HG03439 (cell line): ENCODE measurements at regions not wholly inside any gene's neighbourhood (a gene's known extent, or its start where the extent isn't known, plus 50 kb on each side); places are given as distances from the start of the nearest gene placed in this dataset.

ENCODE experiments used
- ATAC-seq: cut with Tn5 transposase; IDR thresholded peaks from one replicate; pipeline ENCODE4 v1.9.1; 2021; ENCODE audit warnings: mild to moderate bottlenecking, moderate library complexity; ENCODE audit not compliant: unreplicated experiment

GRCh38 chr10:78572565-78572964 is 496.2 kb upstream of the ZMIZ1 start:
- ATAC-seq: no peak

GRCh38 chr10:78574547-78574946 is 494.2 kb upstream of the ZMIZ1 start:
- no peak for ATAC-seq

GRCh38 chr10:78575400-78575799 is 493.4 kb upstream of the ZMIZ1 start:
- no peak for ATAC-seq

GRCh38 chr10:78576276-78576675 is 492.5 kb upstream of the ZMIZ1 start:
- no peak for ATAC-seq

GRCh38 chr10:78577712-78578111 is 491.1 kb upstream of the ZMIZ1 start:
- no peak for ATAC-seq

- ATAC-seq: no peak
Observed at GRCh38 chr10:78578929-78579328, 489.8 kb upstream of the ZMIZ1 start.

GRCh38 chr10:78579576-78579975 is 489.2 kb upstream of the ZMIZ1 start:
- ATAC-seq: no peak

GRCh38 chr10:78579995-78580394 is 488.8 kb upstream of the ZMIZ1 start:
- ATAC-seq: no peak

- no peak for ATAC-seq
Observed at GRCh38 chr10:78581133-78581694, 487.6 kb upstream of the ZMIZ1 start.

GRCh38 chr10:78582540-78582939 is 486.2 kb upstream of the ZMIZ1 start:
- ATAC-seq: no peak

- ATAC-seq: no peak
Observed at GRCh38 chr10:78584266-78584665, 484.5 kb upstream of the ZMIZ1 start.

GRCh38 chr10:78584681-78585080 is 484.1 kb upstream of the ZMIZ1 start:
- ATAC-seq: no peak

GRCh38 chr10:78585952-78586351 is 482.8 kb upstream of the ZMIZ1 start:
- ATAC-seq: no peak

GRCh38 chr10:78588194-78588811 is 480.5 kb upstream of the ZMIZ1 start:
- no peak for ATAC-seq

GRCh38 chr10:78589687-78590086 is 479.1 kb upstream of the ZMIZ1 start:
- no peak for ATAC-seq

GRCh38 chr10:78591066-78591465 is 477.7 kb upstream of the ZMIZ1 start:
- no peak for ATAC-seq

GRCh38 chr10:78594559-78595268 is 474.1 kb upstream of the ZMIZ1 start:
- ATAC-seq: no peak

- ATAC-seq: no peak
Observed at GRCh38 chr10:78595269-78595619, 473.5 kb upstream of the ZMIZ1 start.

- ATAC-seq: no peak
Observed at GRCh38 chr10:78596556-78596955, 472.2 kb upstream of the ZMIZ1 start.

- no peak for ATAC-seq
Observed at GRCh38 chr10:78597796-78598555, 470.8 kb upstream of the ZMIZ1 start.

GRCh38 chr10:78599122-78599853 is 469.5 kb upstream of the ZMIZ1 start:
- ATAC-seq: no peak
